Colonic mucosa (tissue), 4 donors: ENCODE measurements at regions not wholly inside any gene's neighbourhood (a gene's known extent, or its start where the extent isn't known, plus 50 kb on each side); places are given as distances from the start of the nearest gene placed in this dataset.

Experiments used
- DNase-seq: peaks from one replicate; pipeline ENCODE4 v3.0.0-alpha.2; 2020
- H3K27ac ChIP-seq: fragments of 200-600 bp; one replicate; pipeline ENCODE4 v1.8.0; 2021
- H3K27me3 ChIP-seq: fragments of 200-600 bp; one replicate; pipeline ENCODE4 v1.8.0; 2021
- H3K36me3 ChIP-seq: fragments of 200-600 bp; one replicate; pipeline ENCODE4 v1.8.0; 2021
- H3K4me1 ChIP-seq: fragments of 200-600 bp; one replicate; pipeline ENCODE4 v1.8.0; 2021; ENCODE audit warnings: mild to moderate bottlenecking
- H3K4me3 ChIP-seq: fragments of 200-600 bp; one replicate; pipeline ENCODE4 v1.8.0; 2021
- H3K9ac ChIP-seq, 2 donors: one replicate each; pipeline ENCODE4 v1.7.0; 2013; ENCODE audit warnings: control low read depth in 2 of 2, low read depth in 2 of 2, low read length in 2 of 2
- H3K9me3 ChIP-seq: fragments of 200-600 bp; one replicate; pipeline ENCODE4 v1.8.0; 2021
- CTCF ChIP-seq: fragments of 200-600 bp; IDR thresholded peaks from one replicate; pipeline ENCODE4 v1.8.0; 2022; ENCODE audit warnings: antibody characterized with exemption, mild to moderate bottlenecking
- intact Hi-C: fragments of 100-400 bp; cut with DNase I; formaldehyde crosslinking; loops from one replicate; pipeline ENCODE4 v1.14.1; 2022
- donor health status: healthy.
- donor health status: DM: no; HTN: no; CAD: no.
- donor health status: DM: no; HTN: no; CAD: no.

- H3K4me3 ChIP-seq: no peak overlapping the region
- no peak for TF ChIP-seq CTCF
- DNase-seq: no peak
- H3K36me3 ChIP-seq: no peaks in the 10 kb centered on the region
- no peak overlapping the region for H3K27ac ChIP-seq
- intact Hi-C loops: no loop called here
- H3K27me3 ChIP-seq: no peaks in the 10 kb centered on the region
- H3K9ac ChIP-seq: no peak overlapping the region
- H3K4me1 ChIP-seq: no peaks in the 10 kb centered on the region
- H3K9me3 ChIP-seq: no peaks in the 10 kb centered on the region
Measured at GRCh38 chr20:50399555-50399916, 110.6 kb upstream of the PTPN1 start.

GRCh38 chr20:50399917-50400704, 110.1 kb upstream of the PTPN1 start:
- intact Hi-C loops: no loop called here
- Histone ChIP-seq H3K36me3 (no peaks in the 10 kb centered on the region), H3K27ac (no peak overlapping the region), H3K27me3 (no peaks in the 10 kb centered on the region), H3K9ac (no peak overlapping the region), H3K9me3 (no peaks in the 10 kb centered on the region), H3K4me3 (no peak overlapping the region), H3K4me1 (no peaks in the 10 kb centered on the region)
- DNase-seq: no peak
- TF ChIP-seq CTCF: no peak

GRCh38 chr20:50400705-50401586, 109.2 kb upstream of the PTPN1 start:
- intact Hi-C loops: no loop called here

DNA sequence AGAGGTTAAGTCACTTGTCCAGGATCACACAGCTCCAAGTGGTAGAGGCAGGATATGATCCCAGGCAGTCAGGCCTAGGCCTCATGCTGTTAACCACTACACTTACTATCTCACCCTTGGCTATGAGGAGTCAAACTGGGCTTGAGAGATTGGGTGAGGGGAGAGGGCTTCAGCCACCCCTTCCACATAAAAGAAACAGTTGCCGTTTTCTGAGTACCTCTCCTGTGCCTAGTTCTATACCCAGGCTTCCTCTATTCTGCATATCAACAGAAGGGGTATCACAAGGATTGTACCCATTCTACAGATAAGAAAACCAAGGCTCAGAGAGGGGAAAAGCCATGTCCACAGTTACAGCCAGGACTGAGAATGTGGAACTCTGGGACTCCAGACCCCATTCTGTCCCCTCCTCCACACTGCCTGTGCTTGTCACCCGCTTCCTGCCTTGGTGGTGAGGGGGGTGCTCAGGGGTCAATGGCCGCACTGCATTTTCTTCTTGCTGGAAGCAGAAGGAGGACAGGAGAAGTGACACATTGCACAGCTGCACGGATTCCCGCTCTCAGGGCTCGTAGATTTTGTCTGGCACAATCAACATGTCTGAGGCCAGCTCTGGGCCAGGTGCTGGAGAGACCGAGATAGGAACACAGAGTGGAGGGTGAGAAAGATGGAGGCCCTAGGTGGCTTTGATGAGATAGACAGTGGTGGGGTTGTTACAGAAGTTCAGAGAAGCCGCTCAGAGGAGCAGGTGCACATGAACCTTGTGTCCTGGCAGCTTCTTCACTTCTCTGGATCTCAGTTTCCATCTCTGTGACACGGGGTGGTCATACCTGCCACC, 108.4 kb upstream of the PTPN1 start:
- H3K4me3 ChIP-seq: no peak overlapping the region
- no peaks in the 10 kb centered on the region for H3K9me3 ChIP-seq
- no peaks in the 10 kb centered on the region for H3K4me1 ChIP-seq
- no peaks in the 10 kb centered on the region for H3K27me3 ChIP-seq
- H3K27ac ChIP-seq: no peak overlapping the region
- H3K36me3 ChIP-seq: no peaks in the 10 kb centered on the region
- intact Hi-C loops: no loop called here
- TF ChIP-seq CTCF: no peak
- no peak for DNase-seq
- no peak overlapping the region for H3K9ac ChIP-seq

More at GRCh38 chr20:50400705-50401586, 109.2 kb upstream of the PTPN1 start:
- H3K9me3 ChIP-seq: no peaks in the 10 kb centered on the region
- peak overlapping the region in 1 of 2 donors; percentile 17 for H3K9ac ChIP-seq
- no peaks in the 10 kb centered on the region for H3K36me3 ChIP-seq
- H3K27ac ChIP-seq: no peak overlapping the region
- H3K4me1 ChIP-seq: no peaks in the 10 kb centered on the region
- no peak for DNase-seq
- no peaks in the 10 kb centered on the region for H3K27me3 ChIP-seq
- no peak overlapping the region for H3K4me3 ChIP-seq
- TF ChIP-seq CTCF: no peak
